IMR-90 (cell line): ENCODE measurements at regions not wholly inside any gene's neighbourhood (a gene's known extent, or its start where the extent isn't known, plus 50 kb on each side); places are given as distances from the start of the nearest gene placed in this dataset.

Experiments
- ATAC-seq: fragments of 200-7000 bp; cut with Tn5 transposase; 2 replicates; pipeline ENCODE4 v1.9.1; 2020; ENCODE audit warnings: low read depth, mild to moderate bottlenecking, moderate library complexity
- BruUV-seq: library from RNA; stranded (reverse); fragments of 400-500 nt; replicated peaks from 2 replicates; lab custom pipeline; 2021; lab: Mats Ljungman, UMichigan
- CTCF ChIA-PET: fragments of 300-600 bp; formaldehyde crosslinking; extraction: SDS; loops from one replicate; lab custom pipeline; 2021; ENCODE audit warnings: antibody characterized with exemption; lab: Yijun Ruan, JAX
- POLR2A ChIA-PET: fragments of 300-600 bp; sonication (Branson Sonifier 250); formaldehyde crosslinking; loops from one replicate; lab custom pipeline; 2022; ENCODE audit warnings: antibody characterized with exemption; ENCODE audit not compliant: unreplicated experiment; lab: Charles Lee
- DNase-seq: peaks from one replicate; pipeline ENCODE4 v3.0.0; 2013
- H2AFZ ChIP-seq: replicated peaks from 2 replicates; pipeline ENCODE3; 2013; ENCODE audit warnings: low read length, mild to moderate bottlenecking; ENCODE audit not compliant: poor library complexity
- H2AK5ac ChIP-seq: 2 replicates; pipeline ENCODE4 v1.6.1; 2013; ENCODE audit warnings: low read depth, low read length, inconsistent platforms
- H2AK9ac ChIP-seq: replicated peaks from 2 replicates; pipeline ENCODE3; 2013; ENCODE audit warnings: mild to moderate bottlenecking, low read depth, low read length, moderate library complexity; ENCODE audit not compliant: poor library complexity
- H2BK120ac ChIP-seq: 2 replicates; pipeline ENCODE4 v1.6.1; 2013; ENCODE audit warnings: low read depth, low read length, inconsistent platforms
- H2BK15ac ChIP-seq: 3 replicates; pipeline ENCODE4 v1.6.1; 2013; ENCODE audit warnings: low read depth, low read length, inconsistent platforms
- H2BK20ac ChIP-seq: 2 replicates; pipeline ENCODE4 v1.6.1; 2013; ENCODE audit warnings: low read depth, mild to moderate bottlenecking, inconsistent platforms, low read length, moderate library complexity
- H2BK5ac ChIP-seq: 2 replicates; pipeline ENCODE4 v1.6.1; 2013; ENCODE audit warnings: mild to moderate bottlenecking, low read depth, low read length, inconsistent platforms; ENCODE audit not compliant: poor library complexity, severe bottlenecking
- H3K14ac ChIP-seq: replicated peaks from 2 replicates; pipeline ENCODE4 v1.6.1; 2013; ENCODE audit warnings: low read depth, low read length, inconsistent platforms
- H3K18ac ChIP-seq: 2 replicates; pipeline ENCODE4 v1.6.1; 2013; ENCODE audit warnings: low read depth, low read length, control low read depth
- H3K23ac ChIP-seq: 2 replicates; pipeline ENCODE4 v1.6.1; 2013; ENCODE audit warnings: low read depth, low read length, inconsistent platforms
- H3K27ac ChIP-seq: 2 replicates; pipeline ENCODE4 v1.5.1; 2013; ENCODE audit warnings: mild to moderate bottlenecking, control low read depth, low read length; ENCODE audit not compliant: insufficient read depth
- H3K27me3 ChIP-seq: 2 replicates; pipeline ENCODE4 v1.6.1; 2013; ENCODE audit warnings: low read length; ENCODE audit not compliant: control insufficient read depth, insufficient read depth
- H3K36me3 ChIP-seq: 2 replicates; pipeline ENCODE4 v1.6.1; 2013; ENCODE audit warnings: low read length, mixed read lengths; ENCODE audit not compliant: control insufficient read depth, insufficient read depth
- H3K4ac ChIP-seq: 2 replicates; pipeline ENCODE4 v1.6.1; 2013; ENCODE audit warnings: low read depth, low read length, inconsistent platforms
- H3K4me1 ChIP-seq: 2 replicates; pipeline ENCODE4 v1.6.1; 2013; ENCODE audit warnings: low read length, mixed read lengths; ENCODE audit not compliant: control insufficient read depth, insufficient read depth
- H3K4me2 ChIP-seq: 2 replicates; pipeline ENCODE4 v1.6.1; 2013; ENCODE audit warnings: low read depth, mild to moderate bottlenecking, control low read depth, low read length, moderate library complexity
- H3K4me3 ChIP-seq: 2 replicates; pipeline ENCODE4 v1.5.1; 2013; ENCODE audit warnings: low read depth, mild to moderate bottlenecking, control low read depth, low read length, moderate library complexity; ENCODE audit not compliant: insufficient read depth
- H3K56ac ChIP-seq: 2 replicates; pipeline ENCODE4 v1.6.1; 2013; ENCODE audit warnings: low read length, inconsistent platforms; ENCODE audit not compliant: insufficient read depth; ENCODE audit errors: extremely low read depth
- H3K79me1 ChIP-seq, 2 experiments: 2 replicates each; pipeline ENCODE4 v1.6.1; 2013; ENCODE audit warnings: low read length in 2 of 2, inconsistent platforms in 1 of 2, low read depth in 1 of 2
- H3K9ac ChIP-seq: 2 replicates; pipeline ENCODE4 v1.6.1; 2013; ENCODE audit warnings: low read depth, low read length, control low read depth
- H3K9me1 ChIP-seq: 2 replicates; pipeline ENCODE4 v1.6.1; 2013; ENCODE audit warnings: low read length, inconsistent platforms; ENCODE audit not compliant: insufficient read depth
- H3K9me3 ChIP-seq: 2 replicates; pipeline ENCODE4 v1.6.1; 2013; ENCODE audit warnings: low read length; ENCODE audit not compliant: control insufficient read depth, insufficient read depth
- H4K20me1 ChIP-seq: 2 replicates; pipeline ENCODE4 v1.6.1; 2013; ENCODE audit warnings: low read length, inconsistent platforms; ENCODE audit not compliant: insufficient read depth
- H4K5ac ChIP-seq: 2 replicates; pipeline ENCODE4 v1.6.1; 2013; ENCODE audit warnings: mild to moderate bottlenecking, low read depth, low read length, control low read depth
- H4K8ac ChIP-seq, 2 experiments: 2 replicates each; pipeline ENCODE4 v1.6.1; 2013; ENCODE audit warnings: low read depth in 2 of 2, low read length in 2 of 2, control low read depth in 1 of 2, inconsistent platforms in 1 of 2
- H4K91ac ChIP-seq: 2 replicates; pipeline ENCODE4 v1.6.1; 2013; ENCODE audit warnings: low read depth, low read length, inconsistent platforms; ENCODE audit not compliant: insufficient read depth
- BHLHE40 ChIP-seq: fragments of 150-350 bp; IDR thresholded peaks from 2 replicates; pipeline ENCODE4 v1.6.1; 2016; ENCODE audit warnings: mild to moderate bottlenecking, low read depth, low read length
- CHD1 ChIP-seq: IDR thresholded peaks from 2 replicates; pipeline ENCODE4 v1.6.1; 2012; ENCODE audit warnings: low read depth, low read length, improper control_type of control experiment
- CTCF ChIP-seq: conservative IDR thresholded peaks from 2 replicates; pipeline ENCODE4 v1.5.1; 2012; ENCODE audit warnings: mild to moderate bottlenecking, low read depth, low read length, improper control_type of control experiment
- MAZ ChIP-seq: IDR thresholded peaks from 2 replicates; pipeline ENCODE4 v1.6.1; 2012; ENCODE audit warnings: low read depth, mild to moderate bottlenecking, low read length, improper control_type of control experiment, moderate library complexity, borderline replicate concordance
- MXI1 ChIP-seq: IDR thresholded peaks from 2 replicates; pipeline ENCODE4 v1.6.1; 2012; ENCODE audit warnings: low read depth, mild to moderate bottlenecking, low read length, moderate library complexity, borderline replicate concordance
- RAD21 ChIP-seq: IDR thresholded peaks from 2 replicates; pipeline ENCODE4 v1.6.1; 2012; ENCODE audit warnings: low read length, improper control_type of control experiment
- RCOR1 ChIP-seq: IDR thresholded peaks from 2 replicates; pipeline ENCODE4 v1.6.1; 2012; ENCODE audit warnings: mild to moderate bottlenecking, low read length, improper control_type of control experiment; ENCODE audit not compliant: insufficient replicate concordance
- RFX5 ChIP-seq: IDR thresholded peaks from 2 replicates; pipeline ENCODE4 v1.8.0; 2012; ENCODE audit warnings: low read depth, mild to moderate bottlenecking, low read length, moderate library complexity
- USF2 ChIP-seq: fragments of 150-350 bp; IDR thresholded peaks from 2 replicates; pipeline ENCODE4 v1.6.1; 2017; ENCODE audit warnings: mild to moderate bottlenecking, antibody characterized with exemption, low read length, low read depth
- WGBS, 2 experiments: methylation state at CpG; one replicate each; pipeline versions ENCODE4 v1.1.5 to v1.1.7; 2013; ENCODE audit warnings: missing lambda C conversion rate in 2 of 2; ENCODE audit not compliant: insufficient read length in 1 of 2; ENCODE audit errors: extremely low coverage in 2 of 2; 5-methylcytosine and 5-hydroxymethylcytosine counted together
- dilution Hi-C: fragments of 300-500 bp; cut with HindIII; formaldehyde crosslinking; loops from one replicate; pipeline ENCODE4 v1.14.3; 2018; ENCODE audit warnings: low sequenced_read_pairs; ENCODE audit not compliant: unreplicated experiment
- in situ Hi-C: fragments of 300-500 bp; cut with MboI; formaldehyde crosslinking; loops from 3 replicates; pipeline ENCODE4 v1.14.3; 2019; ENCODE audit warnings: low sequenced_read_pairs, inconsistent platforms, mixed read lengths
- intact Hi-C: fragments of 100-400 bp; cut with micrococcal nuclease; formaldehyde crosslinking; loops from 2 replicates; pipeline ENCODE4 v1.10.0; 2022
- TF ChIP-seq, protein P1 (sequence below): fragments of 150-350 bp; IDR thresholded peaks from 2 replicates; pipeline ENCODE4 v1.6.1; 2016; ENCODE audit warnings: low read depth, mild to moderate bottlenecking, low read length, moderate library complexity, borderline replicate concordance

GRCh38 chr2:196289000-196289399 is 117.6 kb upstream of the STK17B start:
- no peak overlapping the region for H2AFZ ChIP-seq
- H3K27ac ChIP-seq, result no peak overlapping the region
- no peak overlapping the region for H3K4me3 ChIP-seq
- H2BK20ac ChIP-seq, result no peak overlapping the region
- no peaks in the 10 kb centered on the region for H3K36me3 ChIP-seq
- H3K23ac ChIP-seq, result no peak overlapping the region
- intact Hi-C loops, result no loop called here
- TF ChIP-seq, protein P1, sequence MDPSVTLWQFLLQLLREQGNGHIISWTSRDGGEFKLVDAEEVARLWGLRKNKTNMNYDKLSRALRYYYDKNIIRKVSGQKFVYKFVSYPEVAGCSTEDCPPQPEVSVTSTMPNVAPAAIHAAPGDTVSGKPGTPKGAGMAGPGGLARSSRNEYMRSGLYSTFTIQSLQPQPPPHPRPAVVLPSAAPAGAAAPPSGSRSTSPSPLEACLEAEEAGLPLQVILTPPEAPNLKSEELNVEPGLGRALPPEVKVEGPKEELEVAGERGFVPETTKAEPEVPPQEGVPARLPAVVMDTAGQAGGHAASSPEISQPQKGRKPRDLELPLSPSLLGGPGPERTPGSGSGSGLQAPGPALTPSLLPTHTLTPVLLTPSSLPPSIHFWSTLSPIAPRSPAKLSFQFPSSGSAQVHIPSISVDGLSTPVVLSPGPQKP, result no peak
- TF ChIP-seq MXI1 (no peak), MAZ (no peak), RAD21 (no peak), CHD1 (no peak), USF2 (no peak), BHLHE40 (no peak), CTCF (no peak), RCOR1 (no peak), RFX5 (no peak)
- no peak for DNase-seq
- no TSS peak for BruUV-seq
- peaks cover 12% of the 10 kb centered on the region; the same call in 1 of the 2 replicates for H3K9me1 ChIP-seq
- peaks cover 7% of the 10 kb centered on the region for H3K4me1 ChIP-seq
- H4K20me1 ChIP-seq, result no peaks in the 10 kb centered on the region
- no peaks in the 10 kb centered on the region for H3K9me3 ChIP-seq
- H2AK5ac ChIP-seq, result no peak overlapping the region
- no peaks in the 10 kb centered on the region for H3K27me3 ChIP-seq
- H3K18ac ChIP-seq, result no peak overlapping the region
- dilution Hi-C loops, result no loop called here
- ATAC-seq, result no peak
- H3K9ac ChIP-seq, result no peak overlapping the region
- H4K91ac ChIP-seq, result no peak overlapping the region
- H3K4ac ChIP-seq, result no peak overlapping the region
- no peak overlapping the region for H3K14ac ChIP-seq
- no peak overlapping the region for H2BK120ac ChIP-seq
- ChIA-PET POLR2A (no interaction called here), CTCF (no interaction called here)
- H3K4me2 ChIP-seq, result no peak overlapping the region
- H3K79me1 ChIP-seq, result no peaks in the 10 kb centered on the region
- no peak overlapping the region for H3K56ac ChIP-seq
- H2BK5ac ChIP-seq, result no peak overlapping the region
- H2BK15ac ChIP-seq, result no peak overlapping the region
- H4K5ac ChIP-seq, result no peak overlapping the region
- no peak overlapping the region for H2AK9ac ChIP-seq
- no CpG with 5 or more reads among the region's 2 CpGs for WGBS, 2 experiments
- in situ Hi-C loops, result no loop called here
- H4K8ac ChIP-seq, result no peak overlapping the region
